Stomach smooth muscle (tissue), 2 donors: ENCODE measurements at regions not wholly inside any gene's neighbourhood (a gene's known extent, or its start where the extent isn't known, plus 50 kb on each side); places are given as distances from the start of the nearest gene placed in this dataset.
"Not testable (repeated sequence)": the region's sequence is repeated elsewhere in the genome, so short reads cannot be mapped to it uniquely, and the experiment has no call there.

Experiments used
- H3K27ac ChIP-seq: one replicate; pipeline ENCODE4 v1.7.0; 2013; ENCODE audit warnings: mild to moderate bottlenecking, low read length, inconsistent platforms
- H3K27me3 ChIP-seq, 2 donors: one replicate each; pipeline ENCODE4 v1.7.0; 2013; ENCODE audit warnings: low read length in 2 of 2; ENCODE audit not compliant: insufficient read depth in 2 of 2, control insufficient read depth in 1 of 2
- H3K36me3 ChIP-seq, 2 donors: one replicate each; pipeline ENCODE4 v1.7.0; 2013; ENCODE audit warnings: low read length in 2 of 2; ENCODE audit not compliant: control insufficient read depth in 2 of 2, insufficient read depth in 2 of 2
- H3K4me1 ChIP-seq: one replicate; pipeline ENCODE4 v1.7.0; 2013; ENCODE audit warnings: low read length; ENCODE audit not compliant: control insufficient read depth, insufficient read depth
- H3K4me3 ChIP-seq, 2 donors: one replicate each; pipeline ENCODE4 v1.7.0; 2013; ENCODE audit warnings: low read length in 2 of 2
- H3K9ac ChIP-seq, 2 donors: one replicate each; pipeline ENCODE4 v1.7.0; 2013; ENCODE audit warnings: low read length in 2 of 2, mild to moderate bottlenecking in 1 of 2
- H3K9me3 ChIP-seq, 2 donors: one replicate each; pipeline ENCODE4 v1.7.0; 2013; ENCODE audit warnings: low read length in 2 of 2; ENCODE audit not compliant: control insufficient read depth in 2 of 2
- donor health status: healthy.
- donor health status: Pancreatic carcinoma.

- H3K9ac ChIP-seq, result no peak overlapping the region
- no peak overlapping the region for H3K4me3 ChIP-seq
- no peak overlapping the region for H3K27ac ChIP-seq
- H3K9me3 ChIP-seq, result no peaks in the 10 kb centered on the region
- H3K4me1 ChIP-seq, result no peaks in the 10 kb centered on the region
- H3K36me3 ChIP-seq, result no peaks in the 10 kb centered on the region
- no peaks in the 10 kb centered on the region for H3K27me3 ChIP-seq
Measured at GRCh38 chr7:145474009-145474686, 638.3 kb upstream of the TPK1 start.

GRCh38 chr7:145471883-145472282, 636.0 kb upstream of the TPK1 start:
- Histone ChIP-seq H3K36me3 (no peaks in the 10 kb centered on the region), H3K9ac (no peak overlapping the region), H3K27me3 (no peaks in the 10 kb centered on the region), H3K4me1 (no peaks in the 10 kb centered on the region), H3K9me3 (no peaks in the 10 kb centered on the region), H3K4me3 (no peak overlapping the region), H3K27ac (no peak overlapping the region)

- Histone ChIP-seq H3K9me3 (no peaks in the 10 kb centered on the region), H3K4me3 (no peak overlapping the region), H3K27ac (no peak overlapping the region), H3K27me3 (no peaks in the 10 kb centered on the region), H3K36me3 (no peaks in the 10 kb centered on the region), H3K9ac (no peak overlapping the region), H3K4me1 (no peaks in the 10 kb centered on the region)
Measured at GRCh38 chr7:145464287-145464686, 628.4 kb upstream of the TPK1 start.

GRCh38 chr7:145462463-145462862, 626.6 kb upstream of the TPK1 start:
- Histone ChIP-seq H3K27me3 (no peaks in the 10 kb centered on the region), H3K4me1 (no peaks in the 10 kb centered on the region), H3K27ac (no peak overlapping the region), H3K4me3 (no peak overlapping the region), H3K36me3 (no peaks in the 10 kb centered on the region), H3K9ac (no peak overlapping the region), H3K9me3 (no peaks in the 10 kb centered on the region)

GRCh38 chr7:145434811-145435210, 599.0 kb upstream of the TPK1 start:
- Histone ChIP-seq H3K27me3 (no peaks in the 10 kb centered on the region), H3K27ac (no peak overlapping the region), H3K9ac (no peak overlapping the region), H3K9me3 (no peaks in the 10 kb centered on the region), H3K36me3 (no peaks in the 10 kb centered on the region), H3K4me3 (no peak overlapping the region), H3K4me1 (no peaks in the 10 kb centered on the region)

GRCh38 chr7:145431834-145432233, 596.0 kb upstream of the TPK1 start:
- Histone ChIP-seq H3K36me3 (no peaks in the 10 kb centered on the region), H3K9ac (no peak overlapping the region), H3K4me1 (no peaks in the 10 kb centered on the region), H3K4me3 (no peak overlapping the region), H3K9me3 (no peaks in the 10 kb centered on the region), H3K27ac (no peak overlapping the region), H3K27me3 (no peaks in the 10 kb centered on the region)

GRCh38 chr7:145418481-145418880, 582.6 kb upstream of the TPK1 start:
- not testable (repeated sequence) for H3K27ac ChIP-seq, H3K4me1 ChIP-seq, H3K9me3 ChIP-seq, H3K4me3 ChIP-seq, H3K27me3 ChIP-seq, H3K9ac ChIP-seq, H3K36me3 ChIP-seq

- Histone ChIP-seq H3K4me3 (no peak overlapping the region), H3K9ac (no peak overlapping the region), H3K27ac (no peak overlapping the region), H3K27me3 (no peaks in the 10 kb centered on the region), H3K4me1 (no peaks in the 10 kb centered on the region), H3K9me3 (no peaks in the 10 kb centered on the region), H3K36me3 (no peaks in the 10 kb centered on the region)
Measured at GRCh38 chr7:145411066-145411465, 575.2 kb upstream of the TPK1 start.

- Histone ChIP-seq H3K4me1 (no peaks in the 10 kb centered on the region), H3K9ac (no peak overlapping the region), H3K36me3 (no peaks in the 10 kb centered on the region), H3K27ac (no peak overlapping the region), H3K9me3 (peaks cover 0 to 7% of the 10 kb centered on the region in 2 donors), H3K27me3 (no peaks in the 10 kb centered on the region), H3K4me3 (no peak overlapping the region)
Measured at GRCh38 chr7:145398758-145399157, 562.9 kb upstream of the TPK1 start.

- Histone ChIP-seq H3K36me3 (no peaks in the 10 kb centered on the region), H3K27me3 (no peaks in the 10 kb centered on the region), H3K27ac (no peak overlapping the region), H3K4me3 (no peak overlapping the region), H3K9me3 (peaks cover 2 to 3% of the 10 kb centered on the region in 2 donors), H3K9ac (no peak overlapping the region), H3K4me1 (no peaks in the 10 kb centered on the region)
Measured at GRCh38 chr7:145394126-145394525, 558.3 kb upstream of the TPK1 start.

- Histone ChIP-seq H3K4me3 (no peak overlapping the region), H3K9me3 (no peaks in the 10 kb centered on the region), H3K27ac (no peak overlapping the region), H3K36me3 (no peaks in the 10 kb centered on the region), H3K4me1 (no peaks in the 10 kb centered on the region), H3K27me3 (no peaks in the 10 kb centered on the region), H3K9ac (no peak overlapping the region)
Measured at GRCh38 chr7:145382762-145383161, 546.9 kb upstream of the TPK1 start.
